Neural progenitor cell (in vitro differentiated cells): ENCODE measurements at regions not wholly inside any gene's neighbourhood (a gene's known extent, or its start where the extent isn't known, plus 50 kb on each side); places are given as distances from the start of the nearest gene placed in this dataset.

ENCODE experiments used
- EZH2 ChIP-seq: fragments of 200-600 bp; sonication (generic); IDR thresholded peaks from 2 replicates; pipeline ENCODE4 v1.6.1; 2017; ENCODE audit warnings: antibody characterized with exemption, mild to moderate bottlenecking, moderate library complexity
- TF ChIP-seq, protein P1 (sequence below): fragments of 200-600 bp; sonication (generic); IDR thresholded peaks from 2 replicates; pipeline ENCODE4 v1.5.1; 2017; ENCODE audit warnings: antibody characterized with exemption, mild to moderate bottlenecking

DNA sequence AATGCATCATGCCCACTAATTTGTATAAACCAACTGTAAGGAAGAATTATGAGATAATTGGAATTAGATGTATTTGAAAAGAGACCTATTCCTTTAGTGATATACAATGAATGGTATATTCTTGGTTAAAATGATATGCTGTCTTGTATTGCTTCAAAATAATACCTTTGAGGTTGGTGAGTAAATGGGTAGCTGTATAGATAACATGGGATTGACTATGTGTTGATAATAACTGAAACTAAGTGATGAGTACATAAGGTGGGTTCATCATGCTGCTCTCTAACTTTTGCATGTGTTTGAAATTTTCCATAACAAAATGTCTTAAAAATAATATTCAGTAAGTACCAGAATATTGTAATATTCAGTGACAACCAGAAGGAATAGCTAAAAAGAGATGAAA is 272.6 kb upstream of the ZPLD1 start:
- TF ChIP-seq, protein P1, sequence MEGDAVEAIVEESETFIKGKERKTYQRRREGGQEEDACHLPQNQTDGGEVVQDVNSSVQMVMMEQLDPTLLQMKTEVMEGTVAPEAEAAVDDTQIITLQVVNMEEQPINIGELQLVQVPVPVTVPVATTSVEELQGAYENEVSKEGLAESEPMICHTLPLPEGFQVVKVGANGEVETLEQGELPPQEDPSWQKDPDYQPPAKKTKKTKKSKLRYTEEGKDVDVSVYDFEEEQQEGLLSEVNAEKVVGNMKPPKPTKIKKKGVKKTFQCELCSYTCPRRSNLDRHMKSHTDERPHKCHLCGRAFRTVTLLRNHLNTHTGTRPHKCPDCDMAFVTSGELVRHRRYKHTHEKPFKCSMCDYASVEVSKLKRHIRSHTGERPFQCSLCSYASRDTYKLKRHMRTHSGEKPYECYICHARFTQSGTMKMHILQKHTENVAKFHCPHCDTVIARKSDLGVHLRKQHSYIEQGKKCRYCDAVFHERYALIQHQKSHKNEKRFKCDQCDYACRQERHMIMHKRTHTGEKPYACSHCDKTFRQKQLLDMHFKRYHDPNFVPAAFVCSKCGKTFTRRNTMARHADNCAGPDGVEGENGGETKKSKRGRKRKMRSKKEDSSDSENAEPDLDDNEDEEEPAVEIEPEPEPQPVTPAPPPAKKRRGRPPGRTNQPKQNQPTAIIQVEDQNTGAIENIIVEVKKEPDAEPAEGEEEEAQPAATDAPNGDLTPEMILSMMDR = no peak
- TF ChIP-seq EZH2 = no peak
